Naive thymus-derived CD4-positive, alpha-beta T cell (primary cell): ENCODE measurements at regions not wholly inside any gene's neighbourhood (a gene's known extent, or its start where the extent isn't known, plus 50 kb on each side); places are given as distances from the start of the nearest gene placed in this dataset.

Experiments
- ATAC-seq: fragments of 150-1000 bp; cut with Tn5 transposase; 2 replicates; pipeline ENCODE4 v1.10.0; 2021; ENCODE audit warnings: mild to moderate bottlenecking, moderate library complexity
- CTCF ChIA-PET: fragments of 350-600 bp; sonication (Branson Sonifier 250); formaldehyde crosslinking; loops from one replicate; lab custom pipeline; 2021; ENCODE audit warnings: antibody characterized with exemption; lab: Charles Lee
- POLR2A ChIA-PET: fragments of 350-600 bp; sonication (Branson Sonifier 250); formaldehyde crosslinking; loops from one replicate; lab custom pipeline; 2021; ENCODE audit warnings: antibody characterized with exemption, inconsistent platforms; lab: Charles Lee
- DNase-seq, 9 donors: peaks; one replicate each; pipeline versions ENCODE4 v3.0.0 to v3.0.0-alpha.2; 2020 to 2022; ENCODE audit warnings: mixed read lengths in 1 of 9
- H3K27ac ChIP-seq: one replicate; pipeline ENCODE4 v1.7.0; 2013; ENCODE audit warnings: mild to moderate bottlenecking, low read depth, low read length, moderate library complexity
- H3K27me3 ChIP-seq, 2 donors: one replicate each; pipeline ENCODE4 v1.7.0; 2013; ENCODE audit warnings: low read length in 2 of 2, mild to moderate bottlenecking in 2 of 2, moderate library complexity in 2 of 2; ENCODE audit not compliant: control insufficient read depth in 2 of 2, insufficient read depth in 2 of 2
- H3K36me3 ChIP-seq, 3 experiments: 1 replicate in 2 of 3; 2 replicates in 1 of 3; pipeline ENCODE4 v1.7.0; 2013; ENCODE audit warnings: low read length in 3 of 3, mild to moderate bottlenecking in 3 of 3, moderate library complexity in 1 of 3; ENCODE audit not compliant: insufficient read depth in 3 of 3, control insufficient read depth in 2 of 3
- H3K4me1 ChIP-seq, 2 donors: one replicate each; pipeline ENCODE4 v1.7.0; 2013; ENCODE audit warnings: low read length in 2 of 2, mild to moderate bottlenecking in 2 of 2, moderate library complexity in 1 of 2; ENCODE audit not compliant: control insufficient read depth in 2 of 2, insufficient read depth in 2 of 2
- H3K4me3 ChIP-seq: 2 replicates; pipeline ENCODE4 v1.7.0; 2013; ENCODE audit warnings: mild to moderate bottlenecking, low read length
- H3K9me3 ChIP-seq, 3 experiments: 1 replicate in 2 of 3; 2 replicates in 1 of 3; pipeline ENCODE4 v1.7.0; 2013; ENCODE audit warnings: low read length in 3 of 3; ENCODE audit not compliant: control insufficient read depth in 2 of 3
- H3K27ac Mint-ChIP-seq, 9 donors: one replicate each; pipeline ENCODE4 v1.8.0; 2020 to 2022; ENCODE audit warnings: mixed read lengths in 9 of 9, mild to moderate bottlenecking in 8 of 9, moderate library complexity in 5 of 9, inconsistent platforms in 2 of 9
- H3K27me3 Mint-ChIP-seq, 5 donors: one replicate each; pipeline ENCODE4 v1.8.0; 2021 to 2022; ENCODE audit warnings: mixed read lengths in 5 of 5, mild to moderate bottlenecking in 1 of 5
- H3K36me3 Mint-ChIP-seq, 5 donors: one replicate each; pipeline ENCODE4 v1.8.0; 2020 to 2022; ENCODE audit warnings: mixed read lengths in 5 of 5, mild to moderate bottlenecking in 3 of 5, inconsistent platforms in 1 of 5
- H3K4me1 Mint-ChIP-seq, 7 donors: one replicate each; pipeline ENCODE4 v1.8.0; 2020 to 2022; ENCODE audit warnings: mixed read lengths in 7 of 7, mild to moderate bottlenecking in 3 of 7, inconsistent platforms in 1 of 7
- H3K4me3 Mint-ChIP-seq, 10 donors: one replicate each; pipeline ENCODE4 v1.8.0; 2020 to 2022; ENCODE audit warnings: mild to moderate bottlenecking in 10 of 10, mixed read lengths in 10 of 10, moderate library complexity in 6 of 10, inconsistent platforms in 2 of 10
- H3K9me3 Mint-ChIP-seq, 11 donors: one replicate each; pipeline ENCODE4 v1.8.0; 2020 to 2022; ENCODE audit warnings: mixed read lengths in 11 of 11, mild to moderate bottlenecking in 4 of 11, inconsistent platforms in 1 of 11, moderate library complexity in 1 of 11
- intact Hi-C, 2 donors: fragments of 100-400 bp; cut with micrococcal nuclease; formaldehyde crosslinking; loops; one replicate each; pipeline ENCODE4 v1.15.1; 2023

DNA sequence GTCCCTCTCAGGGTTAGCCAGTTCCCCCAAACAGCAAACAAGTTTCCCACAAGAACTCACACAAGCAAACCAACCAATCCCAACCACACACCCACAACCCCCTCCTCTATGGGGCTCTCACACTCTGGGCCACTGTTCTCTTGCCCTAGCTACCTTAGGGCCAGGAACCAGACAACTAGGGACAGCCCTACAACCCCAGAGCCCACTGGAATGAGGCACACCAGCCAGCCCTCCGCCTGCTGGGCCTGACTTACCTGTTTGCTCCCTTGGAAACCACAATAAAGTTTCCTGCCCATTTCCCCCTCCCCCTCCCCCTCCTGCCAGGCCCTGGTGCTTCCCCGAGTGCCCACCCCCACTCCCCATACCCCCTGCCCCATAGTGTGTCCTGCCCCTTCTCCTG lies 132.6 kb downstream of the WDR11 start:
- DNase-seq: no peak
- Mint-ChIP-seq H3K4me3 (no peak overlapping the region), H3K27ac (no peak overlapping the region), H3K36me3 (peaks cover 0 to 6% (median 4%) of the 10 kb centered on the region in 5 donors), H3K4me1 (peaks cover 0 to 8% (median 5%) of the 10 kb centered on the region in 7 donors), H3K9me3 (peaks cover 0 to 14% (median 5%) of the 10 kb centered on the region in 11 donors), H3K27me3 (peaks cover 26 to 64% (median 44%) of the 10 kb centered on the region in 5 donors)
- ChIA-PET CTCF (no interaction called here), POLR2A (no interaction called here)
- intact Hi-C loops: no loop called here
- no peak for ATAC-seq
- Histone ChIP-seq H3K4me1 (no peaks in the 10 kb centered on the region), H3K4me3 (no peak overlapping the region), H3K27me3 (peaks cover 0 to 4% of the 10 kb centered on the region in 2 donors), H3K9me3 (peaks cover 0 to 4% (median 0%) of the 10 kb centered on the region in 3 experiments), H3K36me3 (no peaks in the 10 kb centered on the region), H3K27ac (no peak overlapping the region)

- H3K27me3 Mint-ChIP-seq: peaks cover 21 to 65% (median 44%) of the 10 kb centered on the region in 5 donors
- Histone ChIP-seq H3K9me3 (peaks cover 0 to 4% (median 0%) of the 10 kb centered on the region in 3 experiments), H3K4me3 (no peak overlapping the region), H3K4me1 (no peaks in the 10 kb centered on the region), H3K36me3 (no peaks in the 10 kb centered on the region), H3K27ac (no peak overlapping the region), H3K27me3 (no peaks in the 10 kb centered on the region)
- POLR2A ChIA-PET: no interaction called here
- H3K4me3 Mint-ChIP-seq: no peak overlapping the region
- ATAC-seq: no peak
- H3K9me3 Mint-ChIP-seq: peaks cover 0 to 19% (median 6%) of the 10 kb centered on the region in 11 donors
- intact Hi-C loops: no loop called here
- CTCF ChIA-PET: no interaction called here
- peaks cover 0 to 9% (median 4%) of the 10 kb centered on the region in 5 donors for H3K36me3 Mint-ChIP-seq
- H3K4me1 Mint-ChIP-seq: peaks cover 0 to 7% (median 5%) of the 10 kb centered on the region in 7 donors
- no peak for DNase-seq
- H3K27ac Mint-ChIP-seq: no peak overlapping the region
Measured at GRCh38 chr10:120984221-120984620, 133.1 kb downstream of the WDR11 start.

- no peak for DNase-seq
Measured at GRCh38 chr10:120987359-120987758, 136.2 kb downstream of the WDR11 start.

DNA sequence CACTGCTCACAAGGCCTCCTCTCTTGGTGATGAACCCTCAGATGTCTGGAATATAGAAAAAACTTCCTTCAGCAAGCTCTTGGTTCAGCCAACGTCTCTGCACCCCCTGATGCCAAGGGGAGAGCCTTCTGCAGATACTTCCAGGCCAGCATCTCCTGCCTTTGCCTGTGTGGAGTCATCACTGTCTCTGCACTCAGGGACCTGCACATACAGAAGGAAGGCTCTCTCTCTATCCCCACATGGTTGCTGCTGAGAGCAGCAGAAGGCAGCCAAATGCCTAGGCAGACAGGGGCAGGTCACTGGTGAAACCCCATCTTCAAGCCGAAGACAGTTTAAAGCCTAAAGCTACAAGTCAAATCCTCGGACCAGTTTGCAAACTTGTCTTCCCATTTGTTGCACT lies 137.6 kb downstream of the WDR11 start:
- H3K36me3 ChIP-seq: no peaks in the 10 kb centered on the region
- H3K27me3 Mint-ChIP-seq: peaks cover 0 to 39% (median 21%) of the 10 kb centered on the region in 5 donors
- DNase-seq: no peak
- H3K9me3 ChIP-seq: peaks cover 0 to 9% (median 0%) of the 10 kb centered on the region in 3 experiments
- H3K36me3 Mint-ChIP-seq: peaks cover 0 to 13% (median 0%) of the 10 kb centered on the region in 5 donors
- H3K4me1 Mint-ChIP-seq: peaks cover 0 to 7% (median 0%) of the 10 kb centered on the region in 7 donors
- POLR2A ChIA-PET: no interaction called here
- no peaks in the 10 kb centered on the region for H3K4me1 ChIP-seq
- H3K9me3 Mint-ChIP-seq: peaks cover 1 to 48% (median 16%) of the 10 kb centered on the region in 11 donors
- H3K27ac Mint-ChIP-seq: no peak overlapping the region
- intact Hi-C loops: no loop called here
- no peak overlapping the region for H3K4me3 ChIP-seq
- no peak overlapping the region for H3K27ac ChIP-seq
- CTCF ChIA-PET: no interaction called here
- no peak overlapping the region for H3K4me3 Mint-ChIP-seq
- no peaks in the 10 kb centered on the region for H3K27me3 ChIP-seq
- ATAC-seq: no peak

More at GRCh38 chr10:120987359-120987758, 136.2 kb downstream of the WDR11 start:
- intact Hi-C loops: no loop called here
- H3K4me1 Mint-ChIP-seq: peaks cover 0 to 7% (median 0%) of the 10 kb centered on the region in 7 donors
- peaks cover 1 to 37% (median 13%) of the 10 kb centered on the region in 11 donors for H3K9me3 Mint-ChIP-seq
- no peak overlapping the region for H3K27ac ChIP-seq
- H3K4me3 Mint-ChIP-seq: no peak overlapping the region
- no peaks in the 10 kb centered on the region for H3K27me3 ChIP-seq
- H3K36me3 Mint-ChIP-seq: peaks cover 0 to 13% (median 0%) of the 10 kb centered on the region in 5 donors
- peaks cover 0 to 9% (median 0%) of the 10 kb centered on the region in 3 experiments for H3K9me3 ChIP-seq
- ChIA-PET POLR2A (no interaction called here), CTCF (no interaction called here)
- no peaks in the 10 kb centered on the region for H3K4me1 ChIP-seq
- H3K27me3 Mint-ChIP-seq: peaks cover under 1 to 46% (median 24%) of the 10 kb centered on the region in 5 donors
- H3K4me3 ChIP-seq: no peak overlapping the region
- no peak overlapping the region for H3K27ac Mint-ChIP-seq
- ATAC-seq: no peak
- no peaks in the 10 kb centered on the region for H3K36me3 ChIP-seq

- peaks cover 0 to 9% (median 0%) of the 10 kb centered on the region in 3 experiments for H3K9me3 ChIP-seq
- H3K4me1 Mint-ChIP-seq: peaks cover 0 to 7% (median 0%) of the 10 kb centered on the region in 7 donors
- H3K27ac ChIP-seq: no peak overlapping the region
- intact Hi-C loops: no loop called here
- H3K27me3 Mint-ChIP-seq: peaks cover 0 to 36% (median 21%) of the 10 kb centered on the region in 5 donors
- no peak overlapping the region for H3K4me3 Mint-ChIP-seq
- no peaks in the 10 kb centered on the region for H3K4me1 ChIP-seq
- H3K27me3 ChIP-seq: no peaks in the 10 kb centered on the region
- peaks cover 1 to 54% (median 16%) of the 10 kb centered on the region in 11 donors for H3K9me3 Mint-ChIP-seq
- no peaks in the 10 kb centered on the region for H3K36me3 ChIP-seq
- no peak overlapping the region for H3K4me3 ChIP-seq
- H3K27ac Mint-ChIP-seq: no peak overlapping the region
- DNase-seq: no peak
- CTCF ChIA-PET: no interaction called here
- peaks cover 0 to 13% (median 0%) of the 10 kb centered on the region in 5 donors for H3K36me3 Mint-ChIP-seq
- POLR2A ChIA-PET: no interaction called here
- ATAC-seq: no peak
Measured at GRCh38 chr10:120989279-120989678, 138.1 kb downstream of the WDR11 start.

DNA sequence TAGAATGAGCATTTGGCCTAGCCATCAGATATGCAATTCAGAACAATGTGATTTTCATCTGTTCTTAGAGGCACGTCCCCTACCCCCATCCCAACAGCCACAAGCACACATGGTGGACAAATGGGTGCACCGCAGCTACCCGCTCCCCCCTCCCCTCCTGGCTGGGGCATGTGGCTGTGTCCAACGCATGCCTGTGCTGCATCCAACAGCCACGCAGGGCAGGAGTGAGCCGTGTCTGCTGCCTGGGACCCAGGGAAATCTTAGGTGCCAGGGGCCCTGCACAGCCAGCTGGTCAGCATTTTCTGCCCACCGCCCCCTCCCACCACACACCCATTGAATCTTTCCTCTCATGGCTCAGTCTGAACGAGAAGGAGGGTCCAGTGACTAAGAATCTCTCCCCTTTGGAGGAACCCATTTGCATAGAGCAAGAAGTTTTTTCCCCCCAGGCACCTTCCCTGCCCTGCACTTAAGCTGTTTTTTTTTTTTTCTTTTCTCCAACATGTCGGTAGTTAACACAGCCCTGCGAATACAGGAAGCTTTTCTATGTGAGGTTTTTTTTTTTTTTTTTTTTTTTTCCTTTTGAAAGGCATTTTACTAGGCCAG lies 138.9 kb downstream of the WDR11 start:
- no peak for DNase-seq
- Histone ChIP-seq H3K27me3 (no peaks in the 10 kb centered on the region), H3K4me3 (no peak overlapping the region), H3K27ac (no peak overlapping the region), H3K9me3 (peaks cover 0 to 9% (median 0%) of the 10 kb centered on the region in 3 experiments), H3K4me1 (no peaks in the 10 kb centered on the region), H3K36me3 (no peaks in the 10 kb centered on the region)
- H3K4me1 Mint-ChIP-seq: peaks cover 0 to 7% (median 0%) of the 10 kb centered on the region in 7 donors
- ATAC-seq: no peak
- peaks cover 0 to 13% (median 0%) of the 10 kb centered on the region in 5 donors for H3K36me3 Mint-ChIP-seq
- H3K27me3 Mint-ChIP-seq: peaks cover 0 to 35% (median 21%) of the 10 kb centered on the region in 5 donors
- POLR2A ChIA-PET: no interaction called here
- H3K4me3 Mint-ChIP-seq: no peak overlapping the region
- H3K9me3 Mint-ChIP-seq: peaks cover 1 to 60% (median 16%) of the 10 kb centered on the region in 11 donors
- CTCF ChIA-PET: no interaction called here
- H3K27ac Mint-ChIP-seq: no peak overlapping the region
- intact Hi-C loops: no loop called here
